Ovary (tissue), 7 donors: ENCODE measurements at regions not wholly inside any gene's neighbourhood (a gene's known extent, or its start where the extent isn't known, plus 50 kb on each side); places are given as distances from the start of the nearest gene placed in this dataset.

Experiments used
- DNase-seq, 5 donors: peaks; one replicate each; pipeline ENCODE4 v3.0.0-alpha.2; 2019 to 2020
- H3K27ac ChIP-seq, 2 donors: fragments of 200-600 bp; one replicate each; pipeline versions ENCODE4 v1.5.1 to v1.8.0; 2019 to 2022
- H3K27me3 ChIP-seq: fragments of 200-600 bp; one replicate; pipeline ENCODE4 v1.8.0; 2022
- H3K36me3 ChIP-seq: fragments of 200-600 bp; sonication (generic); one replicate; pipeline ENCODE4 v1.5.1; 2019
- H3K4me1 ChIP-seq: one replicate; pipeline ENCODE4 v1.8.1; 2013; ENCODE audit warnings: mild to moderate bottlenecking, moderate library complexity; ENCODE audit not compliant: insufficient read depth
- H3K4me3 ChIP-seq: fragments of 200-600 bp; sonication (generic); one replicate; pipeline ENCODE4 v1.5.1; 2017
- H3K9me3 ChIP-seq, 2 donors: fragments of 200-600 bp in 1 of 2; sonication (generic) in 1 of 2; one replicate each; pipeline versions ENCODE4 v1.5.1 to v1.8.1; 2013 to 2019; ENCODE audit warnings: mild to moderate bottlenecking in 1 of 2, moderate library complexity in 1 of 2
- EP300 ChIP-seq: sonication (generic); formaldehyde crosslinking; IDR thresholded peaks from one replicate; pipeline ENCODE4 v1.6.1; 2017; ENCODE audit warnings: antibody characterized with exemption
- POLR2A ChIP-seq: fragments of 450-650 bp; IDR thresholded peaks from one replicate; pipeline ENCODE4 v1.6.1; 2017; ENCODE audit warnings: antibody characterized with exemption, mild to moderate bottlenecking, moderate library complexity
- WGBS, 3 donors: extraction: QIAGEN DNeasy Blood & Tissue Kit in 1 of 3; methylation state at CpG; one replicate each; pipeline versions ENCODE4 v1.1.5 to v1.1.7; 2013 to 2017; 5-methylcytosine and 5-hydroxymethylcytosine counted together
- intact Hi-C, 4 donors: fragments of 100-400 bp; cut with DNase I; formaldehyde crosslinking; loops; one replicate each; pipeline versions ENCODE4 v1.11.0 to v1.15.1; 2022 to 2023
- TF ChIP-seq, protein P1 (sequence below), 3 donors: fragments of 450-650 bp in 2 of 3; fragments of 200-600 bp in 1 of 3; IDR thresholded peaks; one replicate each; pipeline versions ENCODE4 v1.5.1 to v1.8.0; 2016 to 2022; ENCODE audit warnings: antibody characterized with exemption in 3 of 3, mild to moderate bottlenecking in 1 of 3
- donor health status: DM: no; HTN: no; CAD: no; lungs with moderate emphysema.
- donor health status: DM: no; HTN: no; CAD: no.
- donor health status: Bipolar disorder and iron deficiency.
- donor health status: DM: no; HTN: no; CAD: no.
- donor health status: DM: yes; HTN: yes; CAD: no.

DNA sequence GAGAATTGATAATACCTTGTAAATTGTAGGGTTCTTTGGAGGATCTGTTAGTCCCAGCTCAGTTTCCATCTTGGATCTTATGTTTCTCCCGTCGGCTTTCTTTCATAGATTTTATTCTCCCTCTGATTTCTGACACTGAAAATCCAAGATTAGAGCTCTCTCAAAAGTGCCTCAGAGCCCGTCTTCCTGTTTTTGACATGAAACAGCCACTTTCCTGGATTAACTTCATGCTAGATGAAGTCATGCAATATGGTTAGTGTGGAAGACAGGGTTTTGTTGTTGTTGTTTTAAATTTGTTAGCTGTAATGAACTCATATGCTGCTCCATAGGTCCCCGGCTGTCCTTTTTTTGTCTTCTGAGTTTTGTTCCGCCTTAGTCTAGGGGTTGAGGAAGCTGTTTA is 51.6 kb upstream of the ZFR start:
- no peak overlapping the region for H3K4me3 ChIP-seq
- WGBS, 3 donors, result 83 to 91% (median 84%) methylated on average over 5 of the region's 5 CpGs
- H3K9me3 ChIP-seq, result no peaks in the 10 kb centered on the region
- no peak overlapping the region for H3K27ac ChIP-seq
- no peak for DNase-seq
- no peaks in the 10 kb centered on the region for H3K27me3 ChIP-seq
- TF ChIP-seq POLR2A (no peak), EP300 (no peak)
- TF ChIP-seq, protein P1, sequence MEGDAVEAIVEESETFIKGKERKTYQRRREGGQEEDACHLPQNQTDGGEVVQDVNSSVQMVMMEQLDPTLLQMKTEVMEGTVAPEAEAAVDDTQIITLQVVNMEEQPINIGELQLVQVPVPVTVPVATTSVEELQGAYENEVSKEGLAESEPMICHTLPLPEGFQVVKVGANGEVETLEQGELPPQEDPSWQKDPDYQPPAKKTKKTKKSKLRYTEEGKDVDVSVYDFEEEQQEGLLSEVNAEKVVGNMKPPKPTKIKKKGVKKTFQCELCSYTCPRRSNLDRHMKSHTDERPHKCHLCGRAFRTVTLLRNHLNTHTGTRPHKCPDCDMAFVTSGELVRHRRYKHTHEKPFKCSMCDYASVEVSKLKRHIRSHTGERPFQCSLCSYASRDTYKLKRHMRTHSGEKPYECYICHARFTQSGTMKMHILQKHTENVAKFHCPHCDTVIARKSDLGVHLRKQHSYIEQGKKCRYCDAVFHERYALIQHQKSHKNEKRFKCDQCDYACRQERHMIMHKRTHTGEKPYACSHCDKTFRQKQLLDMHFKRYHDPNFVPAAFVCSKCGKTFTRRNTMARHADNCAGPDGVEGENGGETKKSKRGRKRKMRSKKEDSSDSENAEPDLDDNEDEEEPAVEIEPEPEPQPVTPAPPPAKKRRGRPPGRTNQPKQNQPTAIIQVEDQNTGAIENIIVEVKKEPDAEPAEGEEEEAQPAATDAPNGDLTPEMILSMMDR (IDR thresholded peaks at IDR 0.05), result no peak
- no peaks in the 10 kb centered on the region for H3K4me1 ChIP-seq
- intact Hi-C loops, result loop anchor here in 2 of 4 donors (10.0 kb wide), 2 partner anchors 89 to 261 kb away; partner anchors contain the start of gene SUB1 (in 1 of the 2)
- H3K36me3 ChIP-seq, result no peaks in the 10 kb centered on the region

DNA sequence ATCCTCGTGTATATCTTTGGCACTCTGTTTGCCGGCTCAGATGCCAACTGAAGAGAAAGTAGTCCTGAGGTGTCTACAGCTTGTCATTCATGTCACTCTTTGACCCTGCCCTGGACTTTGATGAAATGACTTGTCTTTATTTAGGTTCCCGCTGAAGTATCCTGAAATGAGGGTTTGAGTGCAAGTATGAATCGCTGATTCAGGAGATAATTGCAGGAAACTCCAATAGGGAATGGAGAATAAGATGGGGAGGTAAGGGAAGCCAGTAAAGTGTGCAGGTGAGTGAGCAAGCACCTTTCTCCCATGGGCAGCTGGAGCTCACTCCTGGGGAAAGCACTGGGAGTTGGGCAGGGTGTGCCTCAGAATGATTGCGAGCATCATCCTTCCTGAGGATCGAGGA is 50.3 kb upstream of the ZFR start:
- H3K9me3 ChIP-seq, result no peaks in the 10 kb centered on the region
- no peaks in the 10 kb centered on the region for H3K27me3 ChIP-seq
- TF ChIP-seq POLR2A, result no peak
- TF ChIP-seq, protein P1 (IDR thresholded peaks at IDR 0.05), result no peak
- no peak for TF ChIP-seq EP300
- no peak overlapping the region for H3K27ac ChIP-seq
- no peak for DNase-seq
- no peaks in the 10 kb centered on the region for H3K4me1 ChIP-seq
- intact Hi-C loops, result loop anchor here in 2 of 4 donors (10.0 kb wide), 2 partner anchors 90 to 260 kb away; partner anchors contain the start of gene SUB1 (in 1 of the 2)
- H3K36me3 ChIP-seq, result no peaks in the 10 kb centered on the region
- H3K4me3 ChIP-seq, result no peak overlapping the region
- 91 to 97% (median 93%) methylated on average over 6 of the region's 6 CpGs for WGBS, 3 donors
